Loucy (cell line): ENCODE measurements at regions not wholly inside any gene's neighbourhood (a gene's known extent, or its start where the extent isn't known, plus 50 kb on each side); places are given as distances from the start of the nearest gene placed in this dataset.

ENCODE experiments used
- H2AFZ ChIP-seq: fragments of 200-600 bp; sonication (generic); 2 replicates; pipeline ENCODE4 v1.6.0; 2016; ENCODE audit warnings: antibody characterized with exemption, mild to moderate bottlenecking, low read length, moderate library complexity
- H3F3A ChIP-seq: fragments of 200-600 bp; 2 replicates; pipeline ENCODE4 v1.6.0; 2016; ENCODE audit warnings: antibody characterized with exemption, low read depth, mild to moderate bottlenecking
- H3K27me3 ChIP-seq: fragments of 200-600 bp; sonication (generic); 2 replicates; pipeline ENCODE4 v1.6.1; 2014; ENCODE audit warnings: low read length, mild to moderate bottlenecking; ENCODE audit not compliant: insufficient read depth, poor library complexity, severe bottlenecking
- H3K36me3 ChIP-seq: fragments of 200-600 bp; sonication (generic); 2 replicates; pipeline ENCODE4 v1.6.1; 2016; ENCODE audit warnings: low read length; ENCODE audit not compliant: insufficient read depth
- H3K4me1 ChIP-seq: fragments of 200-600 bp; sonication (generic); 2 replicates; pipeline ENCODE4 v1.5.1; 2014; ENCODE audit warnings: low read length, mild to moderate bottlenecking; ENCODE audit not compliant: insufficient read depth, poor library complexity, severe bottlenecking
- H3K4me2 ChIP-seq: fragments of 200-600 bp; sonication (generic); 2 replicates; pipeline ENCODE4 v1.6.0; 2014; ENCODE audit warnings: antibody characterized with exemption, low read length, low read depth, mild to moderate bottlenecking; ENCODE audit not compliant: poor library complexity, severe bottlenecking
- H3K4me3 ChIP-seq: fragments of 200-600 bp; sonication (generic); 2 replicates; pipeline ENCODE4 v1.5.1; 2014; ENCODE audit warnings: low read length, mild to moderate bottlenecking, mixed read lengths; ENCODE audit not compliant: poor library complexity, severe bottlenecking
- H3K79me2 ChIP-seq: fragments of 200-600 bp; sonication (generic); 2 replicates; pipeline ENCODE4 v1.6.1; 2014; ENCODE audit warnings: low read length; ENCODE audit not compliant: insufficient read depth
- H3K9ac ChIP-seq: fragments of 200-600 bp; sonication (generic); 2 replicates; pipeline ENCODE4 v1.6.0; 2014; ENCODE audit warnings: mild to moderate bottlenecking, low read depth, low read length, moderate library complexity; ENCODE audit not compliant: poor library complexity, severe bottlenecking
- H3K9me2 ChIP-seq: fragments of 200-600 bp; sonication (generic); replicated peaks from 2 replicates; pipeline ENCODE4 v1.6.1; 2016; ENCODE audit warnings: low read depth, low read length, mixed read lengths
- H3K9me3 ChIP-seq: fragments of 200-600 bp; sonication (generic); 2 replicates; pipeline ENCODE4 v1.6.1; 2014; ENCODE audit warnings: mild to moderate bottlenecking, antibody characterized with exemption, low read length, low read depth; ENCODE audit not compliant: insufficient read depth
- H4K20me1 ChIP-seq: fragments of 200-600 bp; sonication (generic); 2 replicates; pipeline ENCODE4 v1.6.0; 2014; ENCODE audit warnings: antibody characterized with exemption, low read length, mild to moderate bottlenecking; ENCODE audit not compliant: insufficient read depth, poor library complexity, severe bottlenecking
- CTCF ChIP-seq: fragments of 200-600 bp; sonication (generic); conservative IDR thresholded peaks from 2 replicates; pipeline ENCODE4 v1.5.1; 2014; ENCODE audit warnings: mild to moderate bottlenecking, antibody characterized with exemption, low read length
- EZH2phosphoT487 ChIP-seq: fragments of 200-600 bp; IDR thresholded peaks from 2 replicates; pipeline ENCODE4 v1.6.1; 2018; ENCODE audit warnings: antibody characterized with exemption, mild to moderate bottlenecking, moderate library complexity, borderline replicate concordance

GRCh38 chr16:55408661-55409060 is 70.3 kb upstream of the MMP2 start:
- Histone ChIP-seq H3K4me3 (no peak overlapping the region), H4K20me1 (no peaks in the 10 kb centered on the region), H3K27me3 (no peaks in the 10 kb centered on the region), H2AFZ (no peak overlapping the region), H3F3A (no peaks in the 10 kb centered on the region), H3K79me2 (no peaks in the 10 kb centered on the region), H3K9me2 (no peaks in the 10 kb centered on the region), H3K36me3 (no peaks in the 10 kb centered on the region), H3K4me2 (no peak overlapping the region), H3K9me3 (no peaks in the 10 kb centered on the region), H3K4me1 (no peaks in the 10 kb centered on the region), H3K9ac (no peak overlapping the region)
- TF ChIP-seq EZH2phosphoT487: no peak
- no peak for TF ChIP-seq CTCF

DNA sequence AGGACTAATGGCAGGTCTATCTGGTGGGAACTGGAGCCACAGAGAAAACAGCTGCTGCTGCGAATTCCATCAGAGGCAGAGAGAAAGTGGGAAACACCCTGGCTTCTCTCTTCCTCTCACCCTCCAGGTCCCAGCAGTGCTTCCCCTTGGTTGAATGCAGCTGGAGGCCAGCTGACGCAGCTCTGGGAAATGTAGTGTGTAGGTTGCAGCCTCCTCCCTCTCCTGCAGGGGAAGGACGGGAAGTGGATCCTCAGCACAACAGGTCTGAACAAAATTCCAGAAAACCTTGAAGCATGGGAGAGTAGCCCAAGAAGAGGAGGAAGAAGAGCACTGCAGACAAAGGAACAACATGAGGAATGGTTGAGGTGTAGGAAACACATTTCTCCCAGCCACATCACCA is 67.8 kb upstream of the MMP2 start:
- H3K4me2 ChIP-seq: no peak overlapping the region
- TF ChIP-seq CTCF (no peak), EZH2phosphoT487 (no peak)

GRCh38 chr16:55418586-55418985 is 60.4 kb upstream of the MMP2 start:
- H3K4me1 ChIP-seq: peaks cover 22% of the 10 kb centered on the region
- H3K9me3 ChIP-seq: no peaks in the 10 kb centered on the region
- no peaks in the 10 kb centered on the region for H3F3A ChIP-seq
- H3K4me3 ChIP-seq: no peak overlapping the region
- no peak overlapping the region for H3K9ac ChIP-seq
- no peaks in the 10 kb centered on the region for H3K79me2 ChIP-seq
- TF ChIP-seq CTCF (no peak), EZH2phosphoT487 (no peak)
- no peaks in the 10 kb centered on the region for H3K9me2 ChIP-seq
- H3K27me3 ChIP-seq: no peaks in the 10 kb centered on the region
- no peak overlapping the region for H3K4me2 ChIP-seq
- H2AFZ ChIP-seq: no peak overlapping the region
- H4K20me1 ChIP-seq: no peaks in the 10 kb centered on the region
- no peaks in the 10 kb centered on the region for H3K36me3 ChIP-seq

More for the DNA sequence above, 67.8 kb upstream of the MMP2 start:
- H3K9me3 ChIP-seq: no peaks in the 10 kb centered on the region
- no peaks in the 10 kb centered on the region for H4K20me1 ChIP-seq
- no peak overlapping the region for H3K9ac ChIP-seq
- no peaks in the 10 kb centered on the region for H3K79me2 ChIP-seq
- no peaks in the 10 kb centered on the region for H3K4me1 ChIP-seq
- H3K27me3 ChIP-seq: no peaks in the 10 kb centered on the region
- H2AFZ ChIP-seq: no peak overlapping the region
- H3K9me2 ChIP-seq: no peaks in the 10 kb centered on the region
- no peaks in the 10 kb centered on the region for H3K36me3 ChIP-seq
- H3K4me3 ChIP-seq: no peak overlapping the region
- H3F3A ChIP-seq: no peaks in the 10 kb centered on the region
